HG02642 (cell line): ENCODE measurements at regions not wholly inside any gene's neighbourhood (a gene's known extent, or its start where the extent isn't known, plus 50 kb on each side); places are given as distances from the start of the nearest gene placed in this dataset.
"Not testable (repeated sequence)": the region's sequence is repeated elsewhere in the genome, so short reads cannot be mapped to it uniquely, and the experiment has no call there.

Experiments used
- ATAC-seq: cut with Tn5 transposase; IDR thresholded peaks from one replicate; pipeline ENCODE4 v1.9.1; 2021; ENCODE audit warnings: mild to moderate bottlenecking; ENCODE audit not compliant: unreplicated experiment, poor library complexity

GRCh38 chrX:131869182-131869581, 153.9 kb upstream of the STK26 start:
- no peak for ATAC-seq

- no peak for ATAC-seq
Observed at GRCh38 chrX:131874300-131874699, 148.8 kb upstream of the STK26 start.

- not testable (repeated sequence) for ATAC-seq
Observed at GRCh38 chrX:131875827-131876226, 147.3 kb upstream of the STK26 start.

GRCh38 chrX:131881194-131881593, 141.9 kb upstream of the STK26 start:
- ATAC-seq: no peak

- ATAC-seq: not testable (repeated sequence)
Observed at GRCh38 chrX:131885042-131885441, 138.1 kb upstream of the STK26 start.

- not testable (repeated sequence) for ATAC-seq
Observed at GRCh38 chrX:131893857-131894256, 129.2 kb upstream of the STK26 start.

- no peak for ATAC-seq
Observed at GRCh38 chrX:131894995-131895394, 128.1 kb upstream of the STK26 start.

- no peak for ATAC-seq
Observed at GRCh38 chrX:131895807-131896206, 127.3 kb upstream of the STK26 start.

GRCh38 chrX:131901546-131901945, 121.6 kb upstream of the STK26 start:
- ATAC-seq: no peak

GRCh38 chrX:131907488-131908314, 115.4 kb upstream of the STK26 start:
- no peak for ATAC-seq

- no peak for ATAC-seq
Observed at GRCh38 chrX:131910586-131910985, 112.5 kb upstream of the STK26 start.

GRCh38 chrX:131915488-131915887, 107.6 kb upstream of the STK26 start:
- no peak for ATAC-seq

- ATAC-seq: no peak
Observed at GRCh38 chrX:131917588-131917987, 105.5 kb upstream of the STK26 start.

GRCh38 chrX:131918839-131919238, 104.3 kb upstream of the STK26 start:
- no peak for ATAC-seq

- no peak for ATAC-seq
Observed at GRCh38 chrX:131923614-131924250, 99.4 kb upstream of the STK26 start.

GRCh38 chrX:131938749-131939148, 84.4 kb upstream of the STK26 start:
- no peak for ATAC-seq

- no peak for ATAC-seq
Observed at GRCh38 chrX:131942034-131942433, 81.1 kb upstream of the STK26 start.

GRCh38 chrX:131944936-131945902, 77.9 kb upstream of the STK26 start:
- no peak for ATAC-seq

- no peak for ATAC-seq
Observed at GRCh38 chrX:131951166-131951565, 71.9 kb upstream of the STK26 start.

GRCh38 chrX:131955099-131955777, 67.9 kb upstream of the STK26 start:
- ATAC-seq: no peak
